Neural cell (in vitro differentiated cells): ENCODE measurements at regions not wholly inside any gene's neighbourhood (a gene's known extent, or its start where the extent isn't known, plus 50 kb on each side); places are given as distances from the start of the nearest gene placed in this dataset.

Experiments
- H2AFZ ChIP-seq: fragments of 200-600, 300-800 bp; sonication (generic), shearing (Covaris generic); 2 replicates; pipeline ENCODE4 v1.6.0; 2014; ENCODE audit warnings: low read depth, mild to moderate bottlenecking, antibody characterized with exemption, low read length, moderate library complexity
- H3F3A ChIP-seq: fragments of 200-600 bp; shearing (Covaris generic); 2 replicates; pipeline ENCODE4 v1.6.1; 2016; ENCODE audit warnings: mild to moderate bottlenecking, moderate library complexity, mixed read lengths, antibody characterized with exemption, low read length; ENCODE audit not compliant: insufficient read depth, poor library complexity, severe bottlenecking
- H3K27ac ChIP-seq: fragments of 200-600, 300-800 bp; sonication (generic), shearing (Covaris generic); 2 replicates; pipeline ENCODE4 v1.5.1; 2014; ENCODE audit warnings: mild to moderate bottlenecking, low read length, moderate library complexity
- H3K27me3 ChIP-seq: fragments of 300-800, 200-600 bp; sonication (generic), shearing (Covaris generic); 2 replicates; pipeline ENCODE4 v1.6.0; 2014; ENCODE audit warnings: mild to moderate bottlenecking, low read depth, low read length, moderate library complexity; ENCODE audit not compliant: insufficient read depth
- H3K36me3 ChIP-seq: fragments of 300-800, 200-600 bp; sonication (generic), shearing (Covaris generic); 2 replicates; pipeline ENCODE4 v1.5.1; 2014; ENCODE audit warnings: mild to moderate bottlenecking, antibody characterized with exemption, low read length, moderate library complexity; ENCODE audit not compliant: insufficient read depth
- H3K4me2 ChIP-seq: fragments of 300-800, 200-600 bp; sonication (generic), shearing (Covaris generic); 2 replicates; pipeline ENCODE4 v1.6.0; 2014; ENCODE audit warnings: mild to moderate bottlenecking, low read length
- H3K4me3 ChIP-seq: fragments of 300-800, 200-600 bp; sonication (generic), shearing (Covaris generic); 2 replicates; pipeline ENCODE4 v1.5.1; 2014; ENCODE audit warnings: mild to moderate bottlenecking, low read length, moderate library complexity
- H3K79me2 ChIP-seq: fragments of 200-600 bp; shearing (Covaris generic); replicated peaks from 2 replicates; pipeline ENCODE4 v1.6.0; 2014; ENCODE audit warnings: mild to moderate bottlenecking, low read length, moderate library complexity; ENCODE audit not compliant: insufficient read depth
- H3K9ac ChIP-seq: fragments of 300-800, 200-600 bp; sonication (generic), shearing (Covaris generic); 2 replicates; pipeline ENCODE4 v1.6.1; 2016; ENCODE audit warnings: mild to moderate bottlenecking, low read length, mixed read lengths
- H3K9me2 ChIP-seq: fragments of 200-600 bp; shearing (Covaris generic); 2 replicates; pipeline ENCODE4 v1.6.1; 2016; ENCODE audit warnings: mild to moderate bottlenecking, low read length, mixed read lengths; ENCODE audit not compliant: insufficient read depth
- H3K9me3 ChIP-seq: fragments of 200-600, 300-800 bp; sonication (generic), shearing (Covaris generic); 2 replicates; pipeline ENCODE4 v1.6.1; 2016; ENCODE audit warnings: mild to moderate bottlenecking, mixed run types, low read length, moderate library complexity, mixed read lengths
- H4K20me1 ChIP-seq: fragments of 200-600 bp; shearing (Covaris generic); 2 replicates; pipeline ENCODE4 v1.6.1; 2016; ENCODE audit warnings: mild to moderate bottlenecking, mixed run types; ENCODE audit not compliant: insufficient read depth
- CTCF ChIP-seq: fragments of 450-650 bp; IDR thresholded peaks from 2 replicates; pipeline ENCODE4 v1.5.1; 2014; ENCODE audit warnings: antibody characterized with exemption, mild to moderate bottlenecking, moderate library complexity; ENCODE audit not compliant: poor library complexity, severe bottlenecking
- EP300 ChIP-seq: fragments of 450-650 bp; conservative IDR thresholded peaks from 2 replicates; pipeline ENCODE4 v1.6.1; 2014; ENCODE audit warnings: antibody characterized with exemption, mild to moderate bottlenecking, moderate library complexity; ENCODE audit not compliant: poor library complexity, severe bottlenecking
- EZH2 ChIP-seq: fragments of 200-600, 300-800 bp; shearing (Covaris generic), sonication (generic); IDR thresholded peaks from 2 replicates; pipeline ENCODE4 v1.6.1; 2014; ENCODE audit warnings: antibody characterized with exemption, low read length, borderline replicate concordance, mild to moderate bottlenecking; ENCODE audit not compliant: insufficient read depth, poor library complexity, severe bottlenecking
- MXI1 ChIP-seq: fragments of 450-650 bp; conservative IDR thresholded peaks from 2 replicates; pipeline ENCODE4 v1.6.1; 2014; ENCODE audit warnings: antibody characterized with exemption, mild to moderate bottlenecking; ENCODE audit not compliant: poor library complexity, severe bottlenecking
- POLR2AphosphoS5 ChIP-seq: IDR thresholded peaks from 2 replicates; pipeline ENCODE4 v1.6.1; 2012
- RAD21 ChIP-seq: fragments of 450-650 bp; conservative IDR thresholded peaks from 2 replicates; pipeline ENCODE4 v1.6.1; 2014; ENCODE audit warnings: antibody characterized with exemption, mild to moderate bottlenecking, moderate library complexity
- REST ChIP-seq: IDR thresholded peaks from 2 replicates; pipeline ENCODE4 v1.6.1; 2012; ENCODE audit warnings: borderline replicate concordance
- SMC3 ChIP-seq: fragments of 450-650 bp; conservative IDR thresholded peaks from 2 replicates; pipeline ENCODE4 v1.6.1; 2014; ENCODE audit warnings: antibody characterized with exemption, mild to moderate bottlenecking, moderate library complexity; ENCODE audit not compliant: poor library complexity
- TAF1 ChIP-seq: IDR thresholded peaks from 2 replicates; pipeline ENCODE4 v1.6.1; 2012; ENCODE audit warnings: low read depth

- no peaks in the 10 kb centered on the region for H3K9me2 ChIP-seq
- no peaks in the 10 kb centered on the region for H3K36me3 ChIP-seq
- no peaks in the 10 kb centered on the region for H3F3A ChIP-seq
- H2AFZ ChIP-seq, result no peak overlapping the region
- no peaks in the 10 kb centered on the region for H3K79me2 ChIP-seq
- no peaks in the 10 kb centered on the region for H3K9me3 ChIP-seq
- no peak overlapping the region for H3K27ac ChIP-seq
- no peak overlapping the region for H3K4me3 ChIP-seq
- TF ChIP-seq EZH2, result no peak
- no peak for TF ChIP-seq CTCF
- TF ChIP-seq SMC3, result no peak
- TF ChIP-seq REST, result no peak
- no peak for TF ChIP-seq MXI1
- TF ChIP-seq EP300, result no peak
- no peak for TF ChIP-seq POLR2AphosphoS5
- no peak for TF ChIP-seq RAD21
- TF ChIP-seq TAF1, result no peak
- H3K27me3 ChIP-seq, result no peaks in the 10 kb centered on the region
- no peaks in the 10 kb centered on the region for H4K20me1 ChIP-seq
- H3K4me2 ChIP-seq, result no peak overlapping the region
- no peak overlapping the region for H3K9ac ChIP-seq
Observed at GRCh38 chr9:2332663-2333062, 288.9 kb upstream of the VLDLR start.

- H3K27me3 ChIP-seq, result no peaks in the 10 kb centered on the region
- no peak overlapping the region for H3K9ac ChIP-seq
- no peak overlapping the region for H3K4me3 ChIP-seq
- H3K36me3 ChIP-seq, result no peaks in the 10 kb centered on the region
- H3K9me2 ChIP-seq, result no peaks in the 10 kb centered on the region
- no peaks in the 10 kb centered on the region for H3K79me2 ChIP-seq
- H3F3A ChIP-seq, result no peaks in the 10 kb centered on the region
- H3K9me3 ChIP-seq, result no peaks in the 10 kb centered on the region
- no peak overlapping the region for H3K4me2 ChIP-seq
- no peak for TF ChIP-seq CTCF
- TF ChIP-seq EZH2, result no peak
- no peak for TF ChIP-seq POLR2AphosphoS5
- TF ChIP-seq RAD21, result no peak
- TF ChIP-seq TAF1, result no peak
- no peak for TF ChIP-seq REST
- no peak for TF ChIP-seq SMC3
- TF ChIP-seq MXI1, result no peak
- TF ChIP-seq EP300, result no peak
- no peak overlapping the region for H3K27ac ChIP-seq
- H4K20me1 ChIP-seq, result no peaks in the 10 kb centered on the region
- H2AFZ ChIP-seq, result no peak overlapping the region
Observed at GRCh38 chr9:2335260-2335659, 286.3 kb upstream of the VLDLR start.
